Pons (tissue), 1 donor: ENCODE measurements at regions not wholly inside any gene's neighbourhood (a gene's known extent, or its start where the extent isn't known, plus 50 kb on each side); places are given as distances from the start of the nearest gene placed in this dataset.
A peak's percentile ranks its signal among the peaks of the same experiment; 100 is the strongest.
"Not testable (repeated sequence)": the region's sequence is repeated elsewhere in the genome, so short reads cannot be mapped to it uniquely, and the experiment has no call there.

ENCODE experiments used
- DNase-seq: peaks from one replicate; pipeline ENCODE4 v3.0.0-alpha.2; 2016; ENCODE audit warnings: low spot score

GRCh38 chr3:145032791-145033190 is 1061.2 kb downstream of the DIPK2A start:
- no peak for DNase-seq

- no peak for DNase-seq
Observed at GRCh38 chr3:145035682-145036081, 1064.1 kb downstream of the DIPK2A start.

- not testable (repeated sequence) for DNase-seq
Observed at GRCh38 chr3:145054055-145054454, 1082.4 kb downstream of the DIPK2A start.

- DNase-seq, result no peak
Observed at GRCh38 chr3:145055375-145056076, 1083.9 kb downstream of the DIPK2A start.

GRCh38 chr3:145058483-145058882 is 1086.9 kb downstream of the DIPK2A start:
- no peak for DNase-seq

- DNase-seq, result no peak
Observed at GRCh38 chr3:145063616-145064015, 1092.0 kb downstream of the DIPK2A start.

- no peak for DNase-seq
Observed at GRCh38 chr3:145070795-145071194, 1090.2 kb downstream of the PLOD2 start.

- no peak for DNase-seq
Observed at GRCh38 chr3:145079436-145079835, 1081.5 kb downstream of the PLOD2 start.

- DNase-seq, result no peak
Observed at GRCh38 chr3:145087038-145087437, 1073.9 kb downstream of the PLOD2 start.

- DNase-seq, result no peak
Observed at GRCh38 chr3:145088917-145089316, 1072.1 kb downstream of the PLOD2 start.

- no peak for DNase-seq
Observed at GRCh38 chr3:145089337-145089736, 1071.6 kb downstream of the PLOD2 start.

GRCh38 chr3:145094355-145094941 is 1066.5 kb downstream of the PLOD2 start:
- peak; percentile 30 for DNase-seq

- DNase-seq, result not testable (repeated sequence)
Observed at GRCh38 chr3:145111141-145111540, 1049.8 kb downstream of the PLOD2 start.

GRCh38 chr3:145116769-145117168 is 1044.2 kb downstream of the PLOD2 start:
- no peak for DNase-seq

GRCh38 chr3:145118303-145118702 is 1042.7 kb downstream of the PLOD2 start:
- no peak for DNase-seq

- no peak for DNase-seq
Observed at GRCh38 chr3:145124900-145125678, 1035.9 kb downstream of the PLOD2 start.

- DNase-seq, result no peak
Observed at GRCh38 chr3:145133281-145133680, 1027.7 kb downstream of the PLOD2 start.

GRCh38 chr3:145134738-145135137 is 1026.2 kb downstream of the PLOD2 start:
- no peak for DNase-seq

- DNase-seq, result no peak
Observed at GRCh38 chr3:145144361-145144760, 1016.6 kb downstream of the PLOD2 start.

GRCh38 chr3:145145461-145145860 is 1015.5 kb downstream of the PLOD2 start:
- DNase-seq, result no peak

GRCh38 chr3:145159640-145160039 is 1001.3 kb downstream of the PLOD2 start:
- no peak for DNase-seq

- DNase-seq, result peak; percentile 5
Observed at GRCh38 chr3:145170121-145170520, 990.9 kb downstream of the PLOD2 start.

- DNase-seq, result no peak
Observed at GRCh38 chr3:145175626-145176025, 985.4 kb downstream of the PLOD2 start.
